HG03159 (cell line): ENCODE measurements at regions not wholly inside any gene's neighbourhood (a gene's known extent, or its start where the extent isn't known, plus 50 kb on each side); places are given as distances from the start of the nearest gene placed in this dataset.
"Not testable (repeated sequence)": the region's sequence is repeated elsewhere in the genome, so short reads cannot be mapped to it uniquely, and the experiment has no call there.

Experiments used
- ATAC-seq: cut with Tn5 transposase; IDR thresholded peaks from one replicate; pipeline ENCODE4 v1.9.1; 2021; ENCODE audit warnings: mild to moderate bottlenecking, moderate library complexity; ENCODE audit not compliant: unreplicated experiment

GRCh38 chr12:84075991-84076390 lies 836.6 kb downstream of the SLC6A15 start:
- ATAC-seq, result no peak

GRCh38 chr12:84073401-84073800 lies 839.2 kb downstream of the SLC6A15 start:
- ATAC-seq, result no peak

GRCh38 chr12:84072961-84073360 lies 839.6 kb downstream of the SLC6A15 start:
- ATAC-seq, result no peak

GRCh38 chr12:84070292-84070691 lies 842.3 kb downstream of the SLC6A15 start:
- no peak for ATAC-seq

- no peak for ATAC-seq
These were observed 842.9 kb downstream of the SLC6A15 start for GRCh38 chr12:84069699-84070098.

GRCh38 chr12:84069198-84069597 lies 843.4 kb downstream of the SLC6A15 start:
- no peak for ATAC-seq

- no peak for ATAC-seq
These were observed 854.5 kb downstream of the SLC6A15 start for GRCh38 chr12:84058136-84058535.

GRCh38 chr12:84054811-84055210 lies 857.8 kb downstream of the SLC6A15 start:
- no peak for ATAC-seq

- no peak for ATAC-seq
These were observed 864.7 kb downstream of the SLC6A15 start for GRCh38 chr12:84047881-84048280.

- ATAC-seq, result no peak
These were observed 865.7 kb downstream of the SLC6A15 start for GRCh38 chr12:84046859-84047258.

- ATAC-seq, result no peak
These were observed 869.2 kb downstream of the SLC6A15 start for GRCh38 chr12:84043355-84043754.

- ATAC-seq, result no peak
These were observed 874.4 kb downstream of the SLC6A15 start for GRCh38 chr12:84038242-84038641.

GRCh38 chr12:84036912-84037311 lies 875.7 kb downstream of the SLC6A15 start:
- ATAC-seq, result no peak

- ATAC-seq, result no peak
These were observed 876.8 kb downstream of the SLC6A15 start for GRCh38 chr12:84035766-84036165.

- no peak for ATAC-seq
These were observed 877.7 kb downstream of the SLC6A15 start for GRCh38 chr12:84034871-84035270.

GRCh38 chr12:84033162-84033561 lies 879.4 kb downstream of the SLC6A15 start:
- ATAC-seq, result no peak

- not testable (repeated sequence) for ATAC-seq
These were observed 893.9 kb downstream of the SLC6A15 start for GRCh38 chr12:84018556-84019179.

- ATAC-seq, result no peak
These were observed 895.6 kb downstream of the SLC6A15 start for GRCh38 chr12:84016956-84017355.

- ATAC-seq, result no peak
These were observed 915.2 kb downstream of the SLC6A15 start for GRCh38 chr12:83997423-83997822.

GRCh38 chr12:83996671-83997070 lies 915.9 kb downstream of the SLC6A15 start:
- ATAC-seq, result no peak

- no peak for ATAC-seq
These were observed 927.5 kb downstream of the SLC6A15 start for GRCh38 chr12:83985084-83985483.

- no peak for ATAC-seq
These were observed 932.2 kb downstream of the SLC6A15 start for GRCh38 chr12:83980398-83980797.

- ATAC-seq, result no peak
These were observed 932.8 kb downstream of the SLC6A15 start for GRCh38 chr12:83979785-83980184.
